ENCODE measurements at regions not wholly inside any gene's neighbourhood (a gene's known extent, or its start where the extent isn't known, plus 50 kb on each side); places are given as distances from the start of the nearest gene placed in this dataset.
"Not testable (repeated sequence)": the region's sequence is repeated elsewhere in the genome, so short reads cannot be mapped to it uniquely, and the experiment has no call there.

- H3K27me3 ChIP-seq (replicated peaks), result no peaks in the 10 kb centered on the region
- no peak for DNase-seq (ENCODE audit: low read depth in 1 of 2, low spot score in 2 of 2)
Observed at GRCh38 chr10:109348324-109348723, 575.0 kb downstream of the XPNPEP1 start.

GRCh38 chr10:109343293-109343692 is 580.0 kb downstream of the XPNPEP1 start:
- Histone ChIP-seq H3K36me3 (no peaks in the 10 kb centered on the region), H3K27me3 (replicated peaks) (no peaks in the 10 kb centered on the region), H3K4me3 (no peak overlapping the region), H3K9me3 (replicated peaks) (no peaks in the 10 kb centered on the region), H3K27ac (no peak overlapping the region), H3K4me1 (replicated peaks) (no peaks in the 10 kb centered on the region)
- DNase-seq (ENCODE audit: low read depth in 1 of 2, low spot score in 2 of 2), result no peak

More at GRCh38 chr10:109348324-109348723, 575.0 kb downstream of the XPNPEP1 start:
- no peak overlapping the region for H3K27ac ChIP-seq
- H3K9me3 ChIP-seq (replicated peaks), result no peaks in the 10 kb centered on the region
- H3K4me1 ChIP-seq (replicated peaks), result no peaks in the 10 kb centered on the region
- no peaks in the 10 kb centered on the region for H3K36me3 ChIP-seq
- H3K4me3 ChIP-seq, result no peak overlapping the region

DNA sequence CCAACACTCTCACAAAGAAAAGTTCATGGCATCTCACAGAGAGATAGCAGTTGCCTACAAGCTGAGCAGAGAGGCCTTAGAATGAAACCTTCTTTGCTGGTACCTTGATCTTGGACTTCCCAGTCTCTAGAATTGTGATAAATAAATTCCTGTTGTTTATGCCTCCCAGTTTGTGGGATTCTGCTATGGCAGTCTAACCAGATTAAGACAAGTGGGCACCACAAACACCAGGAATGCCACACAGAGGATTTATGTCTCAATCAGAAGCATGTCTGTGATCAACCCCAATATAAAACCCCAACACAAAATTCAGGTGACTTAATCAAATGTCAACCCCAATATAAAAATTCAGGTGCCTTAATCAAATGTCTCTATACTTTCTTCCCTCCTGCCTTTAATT is 581.3 kb downstream of the XPNPEP1 start:
- no peaks in the 10 kb centered on the region for H3K4me1 ChIP-seq (replicated peaks)
- H3K4me3 ChIP-seq, result no peak overlapping the region
- DNase-seq (ENCODE audit: low read depth in 1 of 2, low spot score in 2 of 2), result no peak
- no peaks in the 10 kb centered on the region for H3K9me3 ChIP-seq (replicated peaks)
- no peak overlapping the region for H3K27ac ChIP-seq
- no peaks in the 10 kb centered on the region for H3K27me3 ChIP-seq (replicated peaks)
- H3K36me3 ChIP-seq, result no peaks in the 10 kb centered on the region

DNA sequence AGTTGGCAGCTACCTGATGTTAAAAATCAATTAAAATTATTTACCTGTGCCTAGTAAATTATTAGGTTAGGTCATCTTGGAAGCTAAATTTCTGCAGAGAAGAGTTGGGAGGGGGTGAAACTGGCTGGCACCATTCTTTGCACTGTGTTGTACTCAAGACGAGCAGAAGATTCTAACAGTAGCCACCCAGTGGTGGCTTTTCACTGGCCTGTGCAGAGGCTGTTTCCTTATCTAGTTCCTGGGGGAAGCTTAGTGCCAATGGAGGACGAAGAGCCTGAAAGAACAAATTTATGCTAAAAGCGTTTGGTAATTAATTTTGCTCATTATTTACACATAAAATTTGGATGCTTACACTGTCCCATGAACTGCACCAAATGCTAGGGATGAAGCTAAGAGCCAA is 595.3 kb downstream of the XPNPEP1 start:
- DNase-seq (ENCODE audit: low read depth in 1 of 2, low spot score in 2 of 2), result no peak
- no peak overlapping the region for H3K4me3 ChIP-seq
- no peaks in the 10 kb centered on the region for H3K27me3 ChIP-seq (replicated peaks)
- H3K9me3 ChIP-seq (replicated peaks), result no peaks in the 10 kb centered on the region
- no peaks in the 10 kb centered on the region for H3K4me1 ChIP-seq (replicated peaks)
- H3K27ac ChIP-seq, result no peak overlapping the region
- no peaks in the 10 kb centered on the region for H3K36me3 ChIP-seq

DNA sequence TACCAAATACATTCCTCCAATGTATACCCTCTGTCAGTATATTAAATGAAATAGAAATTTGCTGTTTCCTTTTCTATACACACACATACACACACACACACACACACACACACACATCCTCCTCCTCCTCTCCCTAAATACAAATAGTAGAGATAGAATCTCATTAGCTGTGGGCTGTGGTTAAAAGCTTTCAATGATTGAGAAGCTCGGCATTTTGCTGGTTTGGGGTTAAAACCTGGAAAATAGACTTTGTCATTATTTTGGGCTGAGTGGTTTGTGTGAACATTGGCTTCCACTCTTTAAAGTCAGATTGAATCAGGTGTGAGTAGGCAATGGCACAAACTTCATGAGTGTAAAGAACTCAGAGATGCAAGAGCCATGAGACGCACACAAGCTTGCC is 596.0 kb downstream of the XPNPEP1 start:
- Histone ChIP-seq H3K4me3 (no peak overlapping the region), H3K9me3 (replicated peaks) (no peaks in the 10 kb centered on the region), H3K27me3 (replicated peaks) (no peaks in the 10 kb centered on the region), H3K36me3 (no peaks in the 10 kb centered on the region), H3K27ac (no peak overlapping the region), H3K4me1 (replicated peaks) (no peaks in the 10 kb centered on the region)
- no peak for DNase-seq (ENCODE audit: low read depth in 1 of 2, low spot score in 2 of 2)

- no peaks in the 10 kb centered on the region for H3K36me3 ChIP-seq
- H3K27me3 ChIP-seq (replicated peaks), result no peaks in the 10 kb centered on the region
- no peaks in the 10 kb centered on the region for H3K4me1 ChIP-seq (replicated peaks)
- no peak overlapping the region for H3K4me3 ChIP-seq
- no peak overlapping the region for H3K27ac ChIP-seq
- DNase-seq (ENCODE audit: low read depth in 1 of 2, low spot score in 2 of 2), result no peak
- no peaks in the 10 kb centered on the region for H3K9me3 ChIP-seq (replicated peaks)
Observed at GRCh38 chr10:109324721-109325120, 598.6 kb downstream of the XPNPEP1 start.

- H3K9me3 ChIP-seq (replicated peaks), result no peaks in the 10 kb centered on the region; the same call in 1 of the 2 replicates
- H3K27ac ChIP-seq, result no peak overlapping the region
- no peak for DNase-seq (ENCODE audit: low read depth in 1 of 2, low spot score in 2 of 2)
- no peak overlapping the region for H3K4me3 ChIP-seq
- no peaks in the 10 kb centered on the region for H3K36me3 ChIP-seq
- H3K4me1 ChIP-seq (replicated peaks), result no peaks in the 10 kb centered on the region
- H3K27me3 ChIP-seq (replicated peaks), result no peaks in the 10 kb centered on the region
Observed at GRCh38 chr10:109317746-109318366, 605.5 kb downstream of the XPNPEP1 start.

GRCh38 chr10:109314016-109314415 is 609.3 kb downstream of the XPNPEP1 start:
- H3K4me3 ChIP-seq; H3K36me3 ChIP-seq; H3K9me3 ChIP-seq (replicated peaks); DNase-seq (ENCODE audit: low read depth in 1 of 2, low spot score in 2 of 2); H3K27ac ChIP-seq; H3K27me3 ChIP-seq (replicated peaks); H3K4me1 ChIP-seq (replicated peaks): not testable (repeated sequence)

DNA sequence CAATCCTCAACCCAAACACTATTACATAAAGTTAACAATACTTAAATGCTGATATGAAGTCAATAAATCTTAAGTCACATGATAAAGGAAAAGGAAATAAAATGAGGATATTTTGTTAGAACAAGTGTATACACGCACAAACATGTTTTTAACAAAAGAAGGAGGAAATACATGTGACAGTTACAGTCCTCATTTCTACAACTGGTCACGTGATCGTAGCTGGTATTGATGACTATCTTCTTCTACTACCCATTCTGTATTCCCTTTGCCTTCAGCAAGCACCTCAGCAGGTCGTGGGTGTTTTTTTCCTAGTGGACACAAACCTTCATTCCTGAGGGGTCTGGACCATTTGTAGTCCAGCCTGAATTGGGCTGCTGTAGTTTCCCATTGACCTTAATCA is 610.8 kb downstream of the XPNPEP1 start:
- DNase-seq (ENCODE audit: low read depth in 1 of 2, low spot score in 2 of 2), result not testable (repeated sequence)

DNA sequence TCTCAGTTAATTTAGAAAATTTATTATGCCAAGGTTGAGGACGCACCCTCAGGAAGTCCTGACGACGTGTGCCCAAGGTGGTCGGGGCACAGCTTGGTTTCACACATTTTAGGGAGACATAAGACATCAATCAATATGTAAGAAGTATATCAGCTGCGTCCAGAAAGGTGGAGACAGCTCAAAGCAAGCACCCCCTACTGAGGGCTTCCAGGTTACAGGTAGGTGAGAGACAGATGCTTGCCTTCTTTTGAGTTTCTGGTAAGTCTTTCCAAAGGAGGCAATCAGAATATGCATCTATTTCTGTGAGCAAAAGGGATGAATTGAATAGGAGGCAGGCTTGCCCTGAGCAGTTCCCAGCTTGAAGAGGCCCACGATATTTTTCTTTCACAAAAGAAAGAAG is 614.3 kb downstream of the XPNPEP1 start:
- no peak overlapping the region for H3K4me3 ChIP-seq
- no peaks in the 10 kb centered on the region for H3K27me3 ChIP-seq (replicated peaks)
- no peak for DNase-seq (ENCODE audit: low read depth in 1 of 2, low spot score in 2 of 2)
- H3K36me3 ChIP-seq, result no peaks in the 10 kb centered on the region
- no peaks in the 10 kb centered on the region for H3K9me3 ChIP-seq (replicated peaks)
- no peak overlapping the region for H3K27ac ChIP-seq
- no peaks in the 10 kb centered on the region for H3K4me1 ChIP-seq (replicated peaks)

More for the DNA sequence above, 610.8 kb downstream of the XPNPEP1 start:
- not testable (repeated sequence) for H3K36me3 ChIP-seq; H3K4me1 ChIP-seq (replicated peaks); H3K27ac ChIP-seq; H3K27me3 ChIP-seq (replicated peaks); H3K4me3 ChIP-seq; H3K9me3 ChIP-seq (replicated peaks)

- not testable (repeated sequence) for H3K27ac ChIP-seq; H3K4me1 ChIP-seq (replicated peaks); H3K9me3 ChIP-seq (replicated peaks); H3K27me3 ChIP-seq (replicated peaks); H3K36me3 ChIP-seq; H3K4me3 ChIP-seq; DNase-seq (ENCODE audit: low read depth in 1 of 2, low spot score in 2 of 2)
Observed at GRCh38 chr10:109307102-109307501, 616.2 kb downstream of the XPNPEP1 start.

GRCh38 chr10:109306698-109307097 is 616.6 kb downstream of the XPNPEP1 start:
- DNase-seq (ENCODE audit: low read depth in 1 of 2, low spot score in 2 of 2), result no peak
- H3K9me3 ChIP-seq (replicated peaks), result no peaks in the 10 kb centered on the region
- no peaks in the 10 kb centered on the region for H3K27me3 ChIP-seq (replicated peaks)
- H3K4me3 ChIP-seq, result no peak overlapping the region
- H3K36me3 ChIP-seq, result no peaks in the 10 kb centered on the region
- no peak overlapping the region for H3K27ac ChIP-seq
- no peaks in the 10 kb centered on the region for H3K4me1 ChIP-seq (replicated peaks)

DNA sequence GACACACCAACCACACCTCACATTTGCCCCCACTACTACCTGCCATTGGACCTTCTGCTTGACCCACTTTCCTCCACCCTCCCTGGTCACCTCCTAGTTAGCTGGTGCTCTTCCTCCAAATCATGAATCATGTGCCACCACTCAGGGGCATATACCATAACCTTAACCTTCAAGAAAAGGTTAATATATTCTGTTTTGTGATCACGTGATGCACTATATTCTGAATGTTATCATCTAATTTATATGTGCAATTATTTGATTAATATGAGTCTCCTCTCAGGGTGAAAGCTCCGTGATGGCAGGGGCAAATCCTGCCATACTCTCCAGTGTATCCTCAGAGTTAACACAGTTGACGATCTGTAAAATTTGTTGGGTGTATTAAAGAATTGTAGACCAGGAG is 635.5 kb downstream of the XPNPEP1 start:
- Histone ChIP-seq H3K27me3 (replicated peaks) (no peaks in the 10 kb centered on the region), H3K9me3 (replicated peaks) (no peaks in the 10 kb centered on the region), H3K4me3 (no peak overlapping the region), H3K36me3 (no peaks in the 10 kb centered on the region), H3K27ac (no peak overlapping the region), H3K4me1 (replicated peaks) (peaks cover 17% of the 10 kb centered on the region)
- DNase-seq (ENCODE audit: low read depth in 1 of 2, low spot score in 2 of 2), result no peak

DNA sequence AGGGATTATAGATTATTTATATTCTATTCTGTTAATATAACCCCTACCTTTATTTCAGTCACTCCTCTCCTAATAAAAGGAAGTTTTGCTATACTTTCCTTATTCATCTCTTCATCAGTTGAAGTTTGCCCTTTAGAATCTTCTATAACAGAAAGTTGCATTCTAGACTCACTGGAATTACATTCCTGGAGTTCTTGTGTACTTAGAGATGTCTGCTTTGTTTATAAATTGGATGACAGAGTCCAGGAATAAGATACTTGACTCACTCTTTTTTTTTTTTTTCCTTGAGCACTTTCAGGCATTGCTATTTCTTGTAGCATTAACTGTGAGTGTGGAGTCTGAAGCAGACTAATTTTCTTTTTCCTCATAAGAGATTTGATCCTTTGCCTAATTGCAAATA is 640.8 kb downstream of the XPNPEP1 start:
- peak in 1 of 2 experiments; percentile 80 for DNase-seq (ENCODE audit: low read depth in 1 of 2, low spot score in 2 of 2)
- Histone ChIP-seq H3K27me3 (replicated peaks) (no peaks in the 10 kb centered on the region), H3K9me3 (replicated peaks) (no peaks in the 10 kb centered on the region), H3K4me3 (no peak overlapping the region), H3K36me3 (no peaks in the 10 kb centered on the region), H3K27ac (peak overlapping the region; percentile 79), H3K4me1 (replicated peaks) (peaks cover 32% of the 10 kb centered on the region)

- peaks cover 39% of the 10 kb centered on the region for H3K4me1 ChIP-seq (replicated peaks)
- no peak overlapping the region for H3K27ac ChIP-seq
- DNase-seq (ENCODE audit: low read depth in 1 of 2, low spot score in 2 of 2), result no peak
Observed at GRCh38 chr10:109281347-109281746, 642.0 kb downstream of the XPNPEP1 start.

More at GRCh38 chr10:109281347-109281746, 642.0 kb downstream of the XPNPEP1 start:
- Histone ChIP-seq H3K36me3 (no peaks in the 10 kb centered on the region), H3K4me3 (no peak overlapping the region), H3K9me3 (replicated peaks) (no peaks in the 10 kb centered on the region), H3K27me3 (replicated peaks) (no peaks in the 10 kb centered on the region)

Data from SJSA1 (cell line).